ENCODE measurements at regions not wholly inside any gene's neighbourhood (a gene's known extent, or its start where the extent isn't known, plus 50 kb on each side); places are given as distances from the start of the nearest gene placed in this dataset.
A peak's percentile ranks its signal among the peaks of the same experiment; 100 is the strongest.
"Not testable (repeated sequence)": the region's sequence is repeated elsewhere in the genome, so short reads cannot be mapped to it uniquely, and the experiment has no call there.

DNA sequence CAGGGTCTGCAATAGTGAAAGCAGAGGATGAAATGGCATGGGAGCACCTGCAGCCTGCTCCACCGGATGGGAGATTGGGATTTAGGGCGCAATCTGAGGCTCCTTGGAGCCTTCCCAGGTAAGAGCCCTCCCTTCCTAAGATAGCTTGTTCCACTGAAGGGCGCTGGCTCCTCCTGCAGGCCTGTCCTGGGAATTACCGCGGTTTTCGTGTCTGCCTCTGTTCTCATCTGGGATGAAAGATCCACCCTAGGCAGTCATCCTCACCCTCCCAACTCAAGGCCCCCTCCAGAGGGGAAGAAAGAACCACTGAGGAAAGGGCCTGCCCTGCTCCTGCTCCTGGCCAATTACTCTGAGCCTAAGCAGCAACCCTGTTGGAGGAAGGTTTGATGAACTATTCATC lies 547.5 kb downstream of the SMARCA1 start:
- Histone ChIP-seq H3K4me1 (no peaks in the 10 kb centered on the region), H3K4me3 (no peak overlapping the region), H3K27ac (no peak overlapping the region), H3K27me3 (no peaks in the 10 kb centered on the region), H3K9me3 (no peaks in the 10 kb centered on the region), H3K36me3 (no peaks in the 10 kb centered on the region)
- DNase-seq (peak in 1 of 4 donors; percentile 7), ATAC-seq (peak; percentile 60)
- peak in 1 of 2 donors; percentile 52 for TF ChIP-seq CTCF (IDR thresholded peaks at IDR 0.05)
- intact Hi-C loops (cut with DNase I) = no loop called here

DNA sequence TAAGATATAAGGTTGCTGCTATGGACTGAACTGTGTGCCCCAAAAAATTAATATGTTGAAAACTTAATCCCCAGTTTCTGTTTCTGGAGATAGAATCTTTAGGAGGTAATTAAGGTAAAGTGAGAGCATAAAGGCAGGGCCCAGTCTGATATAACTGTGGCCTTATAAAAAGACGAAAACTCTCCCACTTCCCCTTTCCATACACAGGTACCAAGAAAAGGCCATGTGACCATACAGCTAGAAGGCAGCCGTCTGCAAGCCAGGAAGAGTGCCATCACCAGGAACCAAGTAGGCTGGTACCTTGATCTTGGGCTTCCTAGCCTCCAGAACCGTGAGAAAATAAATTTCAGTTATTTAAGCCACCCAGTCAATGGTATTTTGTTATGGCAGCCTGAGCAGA lies 550.3 kb downstream of the SMARCA1 start:
- H3K4me3 ChIP-seq = no peak overlapping the region
- no peaks in the 10 kb centered on the region for H3K27me3 ChIP-seq
- H3K27ac ChIP-seq = no peak overlapping the region
- intact Hi-C loops (cut with DNase I) = no loop called here
- no peaks in the 10 kb centered on the region for H3K4me1 ChIP-seq
- no peak for TF ChIP-seq CTCF (IDR thresholded peaks at IDR 0.05)
- H3K9me3 ChIP-seq = no peaks in the 10 kb centered on the region
- H3K36me3 ChIP-seq = no peaks in the 10 kb centered on the region
- DNase-seq (no peak), ATAC-seq (no peak)

GRCh38 chrX:128961290-128961689 lies 562.0 kb downstream of the SMARCA1 start:
- Histone ChIP-seq H3K4me1 (no peaks in the 10 kb centered on the region), H3K4me3 (no peak overlapping the region), H3K36me3 (no peaks in the 10 kb centered on the region), H3K9me3 (no peaks in the 10 kb centered on the region), H3K27ac (no peak overlapping the region), H3K27me3 (no peaks in the 10 kb centered on the region)
- no peak for TF ChIP-seq CTCF (IDR thresholded peaks at IDR 0.05)
- ATAC-seq = no peak
- intact Hi-C loops (cut with DNase I) = no loop called here
- no peak for DNase-seq

GRCh38 chrX:128954697-128955096 lies 568.6 kb downstream of the SMARCA1 start:
- H3K27ac ChIP-seq; H3K27me3 ChIP-seq; DNase-seq; H3K36me3 ChIP-seq; ATAC-seq; H3K4me1 ChIP-seq; H3K4me3 ChIP-seq; intact Hi-C loops (cut with DNase I): not testable (repeated sequence)
- peaks cover 0 to 10% of the 10 kb centered on the region in 2 donors for H3K9me3 ChIP-seq

DNA sequence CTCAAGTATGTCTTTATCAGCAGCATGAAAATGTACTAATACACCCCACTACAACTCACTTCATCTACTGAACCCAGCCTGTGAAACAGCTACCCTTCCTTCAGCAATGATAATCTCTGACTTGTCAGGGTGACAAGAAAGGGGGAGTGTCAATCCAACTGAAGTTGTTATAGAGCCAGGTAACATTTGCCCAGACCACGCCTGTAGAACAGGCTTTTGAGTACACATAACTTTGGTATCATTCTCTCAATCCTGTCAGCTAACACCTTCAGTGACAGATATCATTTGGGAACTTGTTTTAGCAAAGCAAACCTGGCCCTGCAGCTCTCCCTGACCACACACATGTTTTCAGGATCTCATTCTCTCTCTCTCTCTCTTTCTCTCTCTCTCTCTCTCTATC lies 592.2 kb downstream of the SMARCA1 start:
- no peaks in the 10 kb centered on the region for H3K4me1 ChIP-seq
- H3K9me3 ChIP-seq = no peaks in the 10 kb centered on the region
- intact Hi-C loops (cut with DNase I) = no loop called here
- ATAC-seq = no peak
- peak in 1 of 4 donors; percentile 13 for DNase-seq
- H3K27me3 ChIP-seq = no peaks in the 10 kb centered on the region
- no peak overlapping the region for H3K4me3 ChIP-seq
- H3K27ac ChIP-seq = no peak overlapping the region
- no peaks in the 10 kb centered on the region for H3K36me3 ChIP-seq
- TF ChIP-seq CTCF (IDR thresholded peaks at IDR 0.05) = no peak

GRCh38 chrX:128929271-128930057 lies 593.8 kb downstream of the SMARCA1 start:
- H3K9me3 ChIP-seq = no peaks in the 10 kb centered on the region
- H3K27ac ChIP-seq = no peak overlapping the region
- no peak for TF ChIP-seq CTCF (IDR thresholded peaks at IDR 0.05)
- H3K4me3 ChIP-seq = no peak overlapping the region
- no peaks in the 10 kb centered on the region for H3K36me3 ChIP-seq
- ATAC-seq = no peak
- H3K4me1 ChIP-seq = no peaks in the 10 kb centered on the region
- DNase-seq = peak in 1 of 4 donors; percentile 21
- intact Hi-C loops (cut with DNase I) = no loop called here
- no peaks in the 10 kb centered on the region for H3K27me3 ChIP-seq

Data from left lung (tissue), 4 donors.